Tibial artery (tissue), 4 donors: ENCODE measurements at regions not wholly inside any gene's neighbourhood (a gene's known extent, or its start where the extent isn't known, plus 50 kb on each side); places are given as distances from the start of the nearest gene placed in this dataset.

ENCODE experiments used
- DNase-seq, 2 donors: peaks; one replicate each; pipeline ENCODE4 v3.0.0-alpha.2; 2019
- H3K27ac ChIP-seq, 2 donors: fragments of 200-600 bp; sonication (generic) in 1 of 2; 1 replicate in 1 of 2; 2 replicates in 1 of 2; pipeline ENCODE4 v1.5.1; 2018 to 2019; ENCODE audit warnings: mild to moderate bottlenecking in 1 of 2
- H3K27me3 ChIP-seq, 2 donors: fragments of 200-600 bp; sonication (generic) in 1 of 2; one replicate each; pipeline versions ENCODE4 v1.5.1 to v1.6.0; 2016 to 2019
- H3K36me3 ChIP-seq, 3 donors: fragments of 200-600 bp; sonication (generic) in 2 of 3; one replicate each; pipeline ENCODE4 v1.5.1; 2016 to 2019; ENCODE audit warnings: mild to moderate bottlenecking in 2 of 3
- H3K4me1 ChIP-seq, 4 donors: fragments of 200-600 bp; sonication (generic) in 2 of 4; 1 replicate in 3 of 4; 2 replicates in 1 of 4; pipeline ENCODE4 v1.5.1; 2016 to 2019
- H3K4me3 ChIP-seq, 2 donors: fragments of 200-600 bp; sonication (generic) in 1 of 2; 1 replicate in 1 of 2; 2 replicates in 1 of 2; pipeline ENCODE4 v1.5.1; 2018 to 2019; ENCODE audit warnings: mild to moderate bottlenecking in 2 of 2
- H3K9me3 ChIP-seq, 3 donors: fragments of 200-600 bp; sonication (generic) in 1 of 3; one replicate each; pipeline ENCODE4 v1.5.1; 2016 to 2019
- intact Hi-C: fragments of 100-400 bp; cut with DNase I; formaldehyde crosslinking; loops from one replicate; pipeline ENCODE4 v1.15.0; 2023; ENCODE audit warnings: low total_unique reads
- TF ChIP-seq, protein P1 (sequence below), 2 experiments: fragments of 200-600 bp in 1 of 2; fragments of 450-650 bp in 1 of 2; IDR thresholded peaks; one replicate each; pipeline ENCODE4 v1.5.1; 2017 to 2019; ENCODE audit warnings: antibody characterized with exemption in 2 of 2, mild to moderate bottlenecking in 1 of 2, moderate library complexity in 1 of 2

DNA sequence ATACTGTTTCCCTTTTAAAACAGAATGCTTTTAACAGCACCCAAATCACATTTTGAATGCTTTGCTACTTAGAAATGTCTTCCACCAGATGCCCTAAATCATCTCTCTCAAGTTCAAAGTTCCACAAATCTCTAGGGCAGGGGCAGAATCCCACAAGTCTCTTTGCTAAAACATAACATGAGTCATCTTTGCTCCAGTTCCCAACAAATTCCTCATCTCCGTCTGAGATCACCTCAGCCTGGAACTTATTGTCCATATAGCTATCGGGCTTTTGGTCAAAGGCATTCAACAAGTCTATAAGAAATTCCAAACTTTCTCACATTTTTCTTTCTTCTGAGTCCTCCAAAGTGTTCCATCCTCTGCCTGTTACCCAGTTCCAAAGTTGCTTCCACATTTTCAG, 1374.5 kb upstream of the NXPH2 start:
- H3K9me3 ChIP-seq = no peaks in the 10 kb centered on the region
- H3K4me1 ChIP-seq = no peaks in the 10 kb centered on the region
- intact Hi-C loops = no loop called here
- no peak overlapping the region for H3K4me3 ChIP-seq
- TF ChIP-seq, protein P1, sequence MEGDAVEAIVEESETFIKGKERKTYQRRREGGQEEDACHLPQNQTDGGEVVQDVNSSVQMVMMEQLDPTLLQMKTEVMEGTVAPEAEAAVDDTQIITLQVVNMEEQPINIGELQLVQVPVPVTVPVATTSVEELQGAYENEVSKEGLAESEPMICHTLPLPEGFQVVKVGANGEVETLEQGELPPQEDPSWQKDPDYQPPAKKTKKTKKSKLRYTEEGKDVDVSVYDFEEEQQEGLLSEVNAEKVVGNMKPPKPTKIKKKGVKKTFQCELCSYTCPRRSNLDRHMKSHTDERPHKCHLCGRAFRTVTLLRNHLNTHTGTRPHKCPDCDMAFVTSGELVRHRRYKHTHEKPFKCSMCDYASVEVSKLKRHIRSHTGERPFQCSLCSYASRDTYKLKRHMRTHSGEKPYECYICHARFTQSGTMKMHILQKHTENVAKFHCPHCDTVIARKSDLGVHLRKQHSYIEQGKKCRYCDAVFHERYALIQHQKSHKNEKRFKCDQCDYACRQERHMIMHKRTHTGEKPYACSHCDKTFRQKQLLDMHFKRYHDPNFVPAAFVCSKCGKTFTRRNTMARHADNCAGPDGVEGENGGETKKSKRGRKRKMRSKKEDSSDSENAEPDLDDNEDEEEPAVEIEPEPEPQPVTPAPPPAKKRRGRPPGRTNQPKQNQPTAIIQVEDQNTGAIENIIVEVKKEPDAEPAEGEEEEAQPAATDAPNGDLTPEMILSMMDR (IDR thresholded peaks at IDR 0.05) = no peak
- no peaks in the 10 kb centered on the region for H3K36me3 ChIP-seq
- H3K27ac ChIP-seq = no peak overlapping the region
- no peaks in the 10 kb centered on the region for H3K27me3 ChIP-seq
- no peak for DNase-seq

DNA sequence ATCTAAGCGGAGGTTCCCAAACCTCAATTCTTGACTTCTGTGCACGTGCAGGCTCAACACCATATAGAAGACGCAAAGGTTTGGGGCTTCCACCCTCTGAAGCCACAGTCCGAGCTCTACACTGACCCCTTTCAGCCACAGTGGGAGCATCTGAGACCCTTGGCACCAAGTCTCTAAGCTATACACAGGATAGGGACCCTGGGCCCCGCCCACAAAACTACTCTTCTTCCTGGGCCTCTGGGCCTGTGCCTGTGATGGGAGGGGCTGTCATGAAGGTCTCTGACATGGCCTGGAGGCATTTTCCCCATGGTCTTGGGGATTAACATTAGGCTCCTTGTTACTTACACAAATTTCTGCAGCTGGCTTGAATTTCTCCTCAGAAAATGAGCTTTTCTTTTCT, 1374.1 kb upstream of the NXPH2 start:
- H3K4me3 ChIP-seq = no peak overlapping the region
- no peak for DNase-seq
- no peak overlapping the region for H3K27ac ChIP-seq
- no peaks in the 10 kb centered on the region for H3K4me1 ChIP-seq
- H3K36me3 ChIP-seq = no peaks in the 10 kb centered on the region
- intact Hi-C loops = no loop called here
- H3K9me3 ChIP-seq = no peaks in the 10 kb centered on the region
- TF ChIP-seq, protein P1 (IDR thresholded peaks at IDR 0.05) = no peak
- no peaks in the 10 kb centered on the region for H3K27me3 ChIP-seq

DNA sequence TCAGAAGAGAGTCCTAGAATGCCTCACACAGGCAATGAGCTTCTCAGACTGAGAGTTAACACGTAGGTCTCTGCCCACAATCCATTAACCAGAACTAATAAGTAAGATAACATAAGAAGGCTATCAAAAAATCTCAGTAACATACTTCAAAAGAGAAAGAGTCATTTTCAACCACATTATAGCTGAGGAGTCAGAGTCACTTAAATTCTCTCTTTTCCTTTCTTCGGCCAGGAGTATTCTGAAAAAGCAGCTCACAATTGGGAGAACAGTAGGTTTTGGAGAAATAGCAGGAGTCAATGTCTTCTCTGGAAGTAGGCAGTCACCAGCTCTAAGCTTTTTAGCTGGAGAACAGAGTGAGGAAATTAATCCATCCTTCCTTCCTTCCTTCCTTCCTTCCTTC, 1364.4 kb upstream of the NXPH2 start:
- H3K27me3 ChIP-seq = no peaks in the 10 kb centered on the region
- no peaks in the 10 kb centered on the region for H3K9me3 ChIP-seq
- DNase-seq = no peak
- H3K4me3 ChIP-seq = no peak overlapping the region
- H3K27ac ChIP-seq = no peak overlapping the region
- no peaks in the 10 kb centered on the region for H3K4me1 ChIP-seq
- H3K36me3 ChIP-seq = no peaks in the 10 kb centered on the region
- TF ChIP-seq, protein P1 (IDR thresholded peaks at IDR 0.05) = no peak
- intact Hi-C loops = no loop called here

DNA sequence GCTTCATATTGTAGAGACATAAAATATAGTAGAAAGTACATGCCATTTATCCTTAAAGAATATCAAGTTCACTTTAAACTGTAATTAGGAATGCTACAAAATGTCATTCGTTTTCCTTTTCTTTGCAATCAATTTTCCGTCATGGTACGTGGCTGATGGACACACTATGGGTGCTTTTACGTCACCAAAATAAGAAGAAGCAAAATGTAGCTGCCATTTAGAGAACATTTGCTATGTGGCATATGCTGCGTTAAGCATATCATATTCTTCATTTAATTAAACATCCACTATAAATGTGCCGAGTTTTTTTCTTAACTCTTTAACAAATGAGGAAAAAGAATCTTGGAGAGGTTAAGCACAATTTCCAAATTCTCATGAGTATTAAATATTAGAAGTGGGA, 1358.5 kb upstream of the NXPH2 start:
- H3K9me3 ChIP-seq = no peaks in the 10 kb centered on the region
- no peaks in the 10 kb centered on the region for H3K4me1 ChIP-seq
- intact Hi-C loops = no loop called here
- TF ChIP-seq, protein P1 (IDR thresholded peaks at IDR 0.05) = no peak
- H3K36me3 ChIP-seq = no peaks in the 10 kb centered on the region
- no peak overlapping the region for H3K4me3 ChIP-seq
- H3K27ac ChIP-seq = no peak overlapping the region
- DNase-seq = no peak
- no peaks in the 10 kb centered on the region for H3K27me3 ChIP-seq

DNA sequence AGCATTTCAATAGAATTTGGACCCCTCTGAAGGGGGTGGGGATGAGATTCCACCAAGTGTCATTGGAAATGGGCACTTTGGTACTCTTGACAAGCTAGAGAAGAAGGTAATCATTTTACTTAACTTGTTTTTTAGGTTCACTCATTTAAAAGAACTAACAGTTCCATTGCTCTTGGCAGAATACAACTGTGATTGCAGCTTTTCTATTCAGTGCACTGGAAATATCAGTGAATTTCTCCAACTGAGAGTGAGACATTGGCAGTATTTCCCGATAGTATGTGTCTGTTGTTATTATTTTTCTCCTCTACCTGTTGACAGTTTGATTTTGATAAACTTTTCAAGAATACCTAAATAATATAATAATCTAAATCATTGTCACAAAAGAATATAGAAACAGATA, 1356.7 kb upstream of the NXPH2 start:
- intact Hi-C loops = no loop called here
- Histone ChIP-seq H3K27me3 (no peaks in the 10 kb centered on the region), H3K9me3 (no peaks in the 10 kb centered on the region), H3K36me3 (no peaks in the 10 kb centered on the region), H3K4me1 (no peaks in the 10 kb centered on the region), H3K4me3 (no peak overlapping the region), H3K27ac (no peak overlapping the region)
- TF ChIP-seq, protein P1 (IDR thresholded peaks at IDR 0.05) = no peak
- DNase-seq = no peak

DNA sequence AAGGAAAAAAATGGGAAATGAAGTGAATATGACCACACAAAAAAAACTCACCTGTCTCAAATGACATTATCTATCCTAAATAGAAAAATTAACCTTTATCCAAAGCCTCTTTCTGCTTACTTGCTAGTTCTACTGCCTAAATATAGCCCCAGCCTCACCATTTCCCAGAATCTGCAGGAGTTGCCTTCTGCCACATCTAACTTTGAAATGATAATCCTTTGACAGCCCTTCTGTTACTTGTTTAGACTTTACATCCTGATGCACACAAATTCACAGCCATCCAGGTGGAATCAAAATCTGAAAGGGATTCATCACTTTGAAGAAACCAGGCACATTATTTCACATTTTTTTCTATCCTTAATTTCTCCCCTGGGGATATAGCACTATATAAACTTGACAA, 1356.2 kb upstream of the NXPH2 start:
- intact Hi-C loops = no loop called here
- H3K4me3 ChIP-seq = no peak overlapping the region
- no peaks in the 10 kb centered on the region for H3K9me3 ChIP-seq
- no peak for DNase-seq
- H3K27ac ChIP-seq = no peak overlapping the region
- H3K4me1 ChIP-seq = no peaks in the 10 kb centered on the region
- TF ChIP-seq, protein P1 (IDR thresholded peaks at IDR 0.05) = no peak
- no peaks in the 10 kb centered on the region for H3K36me3 ChIP-seq
- no peaks in the 10 kb centered on the region for H3K27me3 ChIP-seq
